ENCODE measurements at regions not wholly inside any gene's neighbourhood (a gene's known extent, or its start where the extent isn't known, plus 50 kb on each side); places are given as distances from the start of the nearest gene placed in this dataset.

- no peak for TF ChIP-seq RAD21 (IDR thresholded peaks at IDR 0.05; ENCODE audit: insufficient read depth, low read depth, low read length)
Measured at GRCh38 chr2:153818242-153818641, 53.5 kb upstream of the GALNT13 start (continued).

- DNase-seq (ENCODE audit: low read depth, low spot score) (no peak), ATAC-seq (no peak), FAIRE-seq (no peak)
- WGBS (ENCODE audit: insufficient coverage, insufficient replicate concordance, low lambda C conversion rate, missing lambda C conversion rate), result 0% methylated on average over 1 of the region's 1 CpG
- Histone ChIP-seq H3K27me3 (replicated peaks in 1 of 2; ENCODE audit: control insufficient read depth in 2 of 2, insufficient read depth in 2 of 2, low read length in 1 of 2) (no peaks in the 10 kb centered on the region), H3K4me3 (no peak overlapping the region), H3K4me1 (ENCODE audit: control insufficient read depth, insufficient read depth, low read length) (no peaks in the 10 kb centered on the region), H4K20me1 (ENCODE audit: control insufficient read depth, insufficient read depth) (no peaks in the 10 kb centered on the region), H3K27ac (ENCODE audit: control insufficient read depth, insufficient read depth) (no peak overlapping the region), H3K79me2 (ENCODE audit: control insufficient read depth, insufficient read depth, low read length) (no peaks in the 10 kb centered on the region), H3K9me3 (replicated peaks; ENCODE audit: control insufficient read depth, insufficient read depth, low read length) (no peaks in the 10 kb centered on the region), H3K4me2 (ENCODE audit: control insufficient read depth, insufficient read depth) (no peak overlapping the region), H2AFZ (ENCODE audit: control insufficient read depth, low read depth, low read length) (no peak overlapping the region), H3K36me3 (ENCODE audit: control insufficient read depth in 2 of 2, insufficient read depth in 2 of 2, low read length in 1 of 2) (no peaks in the 10 kb centered on the region), H3K9ac (ENCODE audit: control insufficient read depth, insufficient read depth, low read length) (no peak overlapping the region)
- ChIA-PET SMC1A (ENCODE audit: uncharacterized antibody, unreplicated experiment) (no interaction called here), CTCF (no interaction called here), POLR2A (no interaction called here), RAD21 (ENCODE audit: unreplicated experiment) (no interaction called here)
- no TSS peak for BruUV-seq (replicated peaks)
- in situ Hi-C loops (cut with MboI), result no loop called here
- TF ChIP-seq ETV6 (conservative IDR thresholded peaks at IDR 0.05 in 1 of 2, IDR thresholded peaks at IDR 0.05 in 1 of 2; ENCODE audit: borderline replicate concordance in 1 of 2, low read depth in 1 of 2) (no peak), BMI1 (IDR thresholded peaks at IDR 0.05; ENCODE audit: borderline replicate concordance) (no peak), FOXM1 (IDR thresholded peaks at IDR 0.05; ENCODE audit: low read depth, low read length) (no peak), CHD2 (IDR thresholded peaks at IDR 0.05; ENCODE audit: borderline replicate concordance, low read depth, low read length) (no peak), ZNF207 (IDR thresholded peaks at IDR 0.05; ENCODE audit: borderline replicate concordance) (no peak), NR2C2 (IDR thresholded peaks at IDR 0.05; ENCODE audit: borderline replicate concordance, control insufficient read depth, insufficient read length, low read depth) (no peak), LARP7 (IDR thresholded peaks at IDR 0.05) (no peak), JUNB (IDR thresholded peaks at IDR 0.05) (no peak), PBX3 (IDR thresholded peaks at IDR 0.05; ENCODE audit: insufficient replicate concordance, low read depth, low read length) (no peak), RUNX3 (IDR thresholded peaks at IDR 0.05; ENCODE audit: low read length) (no peak), SUZ12 (IDR thresholded peaks at IDR 0.05; ENCODE audit: unreplicated experiment) (no peak), SIX5 (IDR thresholded peaks at IDR 0.05; ENCODE audit: low read depth, low read length, severe bottlenecking) (no peak), GATAD2B (conservative IDR thresholded peaks at IDR 0.05; ENCODE audit: low read depth) (no peak), POLR2A (IDR thresholded peaks at IDR 0.05; ENCODE audit: low read depth, low read length) (no peak), HCFC1 (IDR thresholded peaks at IDR 0.05; ENCODE audit: low read length) (no peak), MEF2A (IDR thresholded peaks at IDR 0.05; ENCODE audit: insufficient read depth, low read depth, low read length) (no peak)
- intact Hi-C loops (cut with micrococcal nuclease; ENCODE audit: unreplicated experiment), result no loop called here
Measured at GRCh38 chr2:153819074-153819473, 52.6 kb upstream of the GALNT13 start.
